Smooth muscle cell (in vitro differentiated cells): ENCODE measurements at regions not wholly inside any gene's neighbourhood (a gene's known extent, or its start where the extent isn't known, plus 50 kb on each side); places are given as distances from the start of the nearest gene placed in this dataset.

Experiments used
- DNase-seq: peaks from one replicate; lab custom pipeline; 2025; ENCODE audit not compliant: unreplicated experiment; lab: John Stamatoyannopoulos, UW
- H2AFZ ChIP-seq: fragments of 200-600 bp; sonication (generic); 2 replicates; pipeline ENCODE4 v1.6.0; 2016; ENCODE audit warnings: antibody characterized with exemption, low read depth, mild to moderate bottlenecking
- H3F3A ChIP-seq: fragments of 200-600 bp; sonication (generic); 2 replicates; pipeline ENCODE4 v1.6.0; 2017; ENCODE audit warnings: antibody characterized with exemption, low read depth
- H3K27ac ChIP-seq: fragments of 200-600 bp; sonication (generic); 2 replicates; pipeline ENCODE4 v1.5.1; 2016; ENCODE audit warnings: low read depth, mild to moderate bottlenecking
- H3K27me3 ChIP-seq: fragments of 200-600 bp; sonication (generic); 2 replicates; pipeline ENCODE4 v1.6.1; 2016; ENCODE audit warnings: low read depth, mild to moderate bottlenecking
- H3K36me3 ChIP-seq: fragments of 200-600 bp; sonication (generic); 2 replicates; pipeline ENCODE4 v1.5.1; 2016; ENCODE audit warnings: low read depth
- H3K4me1 ChIP-seq: fragments of 200-600 bp; sonication (generic); 2 replicates; pipeline ENCODE4 v1.5.1; 2016; ENCODE audit warnings: low read depth
- H3K4me2 ChIP-seq: fragments of 200-600 bp; sonication (generic); 2 replicates; pipeline ENCODE4 v1.6.0; 2016; ENCODE audit warnings: mild to moderate bottlenecking
- H3K4me3 ChIP-seq: fragments of 200-600 bp; sonication (generic); 2 replicates; pipeline ENCODE4 v1.5.1; 2016; ENCODE audit warnings: mild to moderate bottlenecking
- H3K79me2 ChIP-seq: fragments of 200-600 bp; sonication (generic); 2 replicates; pipeline ENCODE4 v1.6.0; 2016; ENCODE audit warnings: low read depth, mild to moderate bottlenecking
- H3K9ac ChIP-seq: fragments of 200-600 bp; sonication (generic); 2 replicates; pipeline ENCODE4 v1.6.0; 2016; ENCODE audit warnings: low read depth
- H3K9me3 ChIP-seq: fragments of 200-600 bp; sonication (generic); replicated peaks from 2 replicates; pipeline ENCODE4 v1.5.1; 2016; ENCODE audit warnings: low read depth
- H4K20me1 ChIP-seq: fragments of 200-600 bp; sonication (generic); 2 replicates; pipeline ENCODE4 v1.6.0; 2016; ENCODE audit warnings: low read depth
- WGBS: methylation state at CpG from one replicate; pipeline ENCODE4 v1.1.7; 2016; ENCODE audit warnings: low lambda C conversion rate; 5-methylcytosine and 5-hydroxymethylcytosine counted together
- TF ChIP-seq, protein P1 (sequence below): fragments of 200-600 bp; sonication (generic); IDR thresholded peaks from 2 replicates; pipeline ENCODE4 v1.5.1; 2017; ENCODE audit warnings: borderline replicate concordance, mild to moderate bottlenecking, antibody characterized with exemption; ENCODE audit not compliant: insufficient read depth, poor library complexity, severe bottlenecking

- no peak for DNase-seq
- H3K9ac ChIP-seq: no peak overlapping the region
- no peak overlapping the region for H2AFZ ChIP-seq
- H3K36me3 ChIP-seq: no peaks in the 10 kb centered on the region
- TF ChIP-seq, protein P1, sequence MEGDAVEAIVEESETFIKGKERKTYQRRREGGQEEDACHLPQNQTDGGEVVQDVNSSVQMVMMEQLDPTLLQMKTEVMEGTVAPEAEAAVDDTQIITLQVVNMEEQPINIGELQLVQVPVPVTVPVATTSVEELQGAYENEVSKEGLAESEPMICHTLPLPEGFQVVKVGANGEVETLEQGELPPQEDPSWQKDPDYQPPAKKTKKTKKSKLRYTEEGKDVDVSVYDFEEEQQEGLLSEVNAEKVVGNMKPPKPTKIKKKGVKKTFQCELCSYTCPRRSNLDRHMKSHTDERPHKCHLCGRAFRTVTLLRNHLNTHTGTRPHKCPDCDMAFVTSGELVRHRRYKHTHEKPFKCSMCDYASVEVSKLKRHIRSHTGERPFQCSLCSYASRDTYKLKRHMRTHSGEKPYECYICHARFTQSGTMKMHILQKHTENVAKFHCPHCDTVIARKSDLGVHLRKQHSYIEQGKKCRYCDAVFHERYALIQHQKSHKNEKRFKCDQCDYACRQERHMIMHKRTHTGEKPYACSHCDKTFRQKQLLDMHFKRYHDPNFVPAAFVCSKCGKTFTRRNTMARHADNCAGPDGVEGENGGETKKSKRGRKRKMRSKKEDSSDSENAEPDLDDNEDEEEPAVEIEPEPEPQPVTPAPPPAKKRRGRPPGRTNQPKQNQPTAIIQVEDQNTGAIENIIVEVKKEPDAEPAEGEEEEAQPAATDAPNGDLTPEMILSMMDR: no peak
- no peak overlapping the region for H3K4me3 ChIP-seq
- H4K20me1 ChIP-seq: no peaks in the 10 kb centered on the region
- no peak overlapping the region for H3K27ac ChIP-seq
- 95% methylated on average over 2 of the region's 2 CpGs for WGBS
- H3K79me2 ChIP-seq: no peaks in the 10 kb centered on the region
- H3K27me3 ChIP-seq: no peaks in the 10 kb centered on the region
- H3F3A ChIP-seq: no peaks in the 10 kb centered on the region
- no peak overlapping the region for H3K4me2 ChIP-seq
- H3K9me3 ChIP-seq: no peaks in the 10 kb centered on the region
- H3K4me1 ChIP-seq: no peaks in the 10 kb centered on the region
Measured at GRCh38 chr14:45621731-45622130, 368.7 kb upstream of the MIS18BP1 start.

DNA sequence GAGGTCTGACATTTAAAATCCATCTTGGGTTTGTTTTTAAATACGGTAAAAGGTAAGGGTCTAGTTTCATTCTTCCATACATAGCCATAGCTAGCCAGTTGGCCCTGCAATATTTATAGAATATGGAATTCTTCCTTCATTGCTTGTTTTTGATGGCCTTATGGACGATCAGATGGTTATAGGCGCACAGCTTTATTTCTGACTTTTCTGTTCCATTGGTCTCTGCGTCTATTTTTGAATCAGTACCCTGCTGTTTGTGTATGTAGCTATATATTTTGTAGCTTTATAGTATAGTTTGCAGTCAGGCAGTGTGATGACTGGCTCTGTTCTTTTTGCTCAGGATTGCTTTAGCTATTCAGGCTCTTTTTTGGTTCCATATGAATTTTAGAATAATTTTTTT lies 366.8 kb upstream of the MIS18BP1 start:
- H3K4me2 ChIP-seq: no peak overlapping the region
- H3K27me3 ChIP-seq: no peaks in the 10 kb centered on the region
- DNase-seq: no peak
- H3K79me2 ChIP-seq: no peaks in the 10 kb centered on the region
- no peak overlapping the region for H3K4me3 ChIP-seq
- H3F3A ChIP-seq: no peaks in the 10 kb centered on the region
- no peaks in the 10 kb centered on the region for H3K4me1 ChIP-seq
- H4K20me1 ChIP-seq: no peaks in the 10 kb centered on the region
- 93% methylated on average over 4 of the region's 4 CpGs for WGBS
- TF ChIP-seq, protein P1: no peak
- H3K36me3 ChIP-seq: no peaks in the 10 kb centered on the region
- no peak overlapping the region for H3K9ac ChIP-seq
- H3K27ac ChIP-seq: no peak overlapping the region
- no peak overlapping the region for H2AFZ ChIP-seq
- no peaks in the 10 kb centered on the region for H3K9me3 ChIP-seq

DNA sequence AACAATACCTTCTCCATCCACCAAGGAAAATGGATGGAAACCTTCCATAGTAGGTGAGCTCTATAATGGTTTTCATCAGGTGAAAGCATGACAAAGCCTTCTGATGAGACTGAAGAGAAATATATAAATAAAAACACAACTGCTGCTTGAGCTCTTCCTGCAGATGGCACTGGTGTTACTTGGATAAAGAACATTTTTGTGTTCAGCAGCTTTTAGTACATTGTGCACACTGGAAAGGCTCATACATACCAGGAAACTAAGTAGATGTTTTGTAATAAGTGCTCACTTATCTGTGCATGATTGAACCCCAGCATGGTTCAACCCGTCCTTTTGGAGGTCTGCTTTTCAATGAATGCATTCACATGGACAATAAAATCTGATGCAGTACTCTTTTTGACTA lies 357.3 kb upstream of the MIS18BP1 start:
- Histone ChIP-seq H3K27ac (no peak overlapping the region), H3K27me3 (no peaks in the 10 kb centered on the region), H2AFZ (no peak overlapping the region), H3K36me3 (no peaks in the 10 kb centered on the region), H3K9me3 (no peaks in the 10 kb centered on the region), H3K79me2 (no peaks in the 10 kb centered on the region), H3K4me2 (no peak overlapping the region), H4K20me1 (no peaks in the 10 kb centered on the region), H3K4me3 (no peak overlapping the region), H3K9ac (no peak overlapping the region), H3F3A (no peaks in the 10 kb centered on the region), H3K4me1 (no peaks in the 10 kb centered on the region)
- no peak for DNase-seq
- TF ChIP-seq, protein P1: peak; percentile 47
- WGBS: 33% methylated on average over 1 of the region's 1 CpG

DNA sequence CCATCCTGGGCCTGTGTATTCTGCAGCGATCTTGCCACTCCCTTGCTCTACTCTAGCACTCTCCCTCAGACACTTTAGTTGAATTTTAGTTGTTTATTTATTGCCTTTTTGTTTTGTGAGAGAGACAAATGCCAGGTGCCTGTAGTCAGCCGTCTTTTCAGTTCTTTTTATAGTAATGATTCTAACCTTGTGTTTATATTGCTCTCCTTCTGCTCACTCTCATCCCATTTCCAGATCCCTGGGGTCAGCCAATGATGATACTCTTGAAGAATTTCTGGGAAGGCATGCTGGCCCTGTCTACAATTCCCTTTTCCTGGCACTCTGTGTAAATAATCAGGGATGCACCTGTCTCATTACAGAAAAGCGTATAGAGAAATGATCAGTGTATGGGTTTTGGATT lies 334.1 kb upstream of the MIS18BP1 start:
- Histone ChIP-seq H3K9me3 (no peaks in the 10 kb centered on the region), H3K79me2 (no peaks in the 10 kb centered on the region), H3K4me2 (no peak overlapping the region), H3F3A (no peaks in the 10 kb centered on the region), H3K27me3 (no peaks in the 10 kb centered on the region), H3K4me1 (no peaks in the 10 kb centered on the region), H2AFZ (no peak overlapping the region), H3K27ac (no peak overlapping the region), H3K36me3 (no peaks in the 10 kb centered on the region), H3K9ac (no peak overlapping the region), H3K4me3 (no peak overlapping the region), H4K20me1 (no peaks in the 10 kb centered on the region)
- DNase-seq: no peak
- TF ChIP-seq, protein P1: no peak
- WGBS: 80% methylated on average over 3 of the region's 3 CpGs
